HCT116 (cell line): ENCODE measurements at regions not wholly inside any gene's neighbourhood (a gene's known extent, or its start where the extent isn't known, plus 50 kb on each side); places are given as distances from the start of the nearest gene placed in this dataset.

Experiments
- ATAC-seq: fragments of 200-7000 bp; cut with Tn5 transposase; 2 replicates; pipeline ENCODE4 v1.9.1; 2020; ENCODE audit warnings: mild to moderate bottlenecking, moderate library complexity
- BruUV-seq: library from RNA; stranded (reverse); fragments of 400-500 nt; replicated peaks from 2 replicates; lab custom pipeline; 2021; lab: Mats Ljungman, UMichigan
- CTCF ChIA-PET: fragments of 300-600 bp; sonication (Branson Sonifier 250); formaldehyde crosslinking; loops from one replicate; lab custom pipeline; 2021; ENCODE audit warnings: antibody characterized with exemption; lab: Charles Lee
- POLR2A ChIA-PET: fragments of 300-600, 350-600 bp; sonication (Branson Sonifier 250); formaldehyde crosslinking; loops from one replicate; lab custom pipeline; 2021; ENCODE audit warnings: antibody characterized with exemption; lab: Charles Lee
- RAD21 ChIA-PET, 2 experiments: fragments of 300-600 bp; sonication (Branson Sonifier 250); formaldehyde crosslinking; loops; one replicate each; lab custom pipeline; 2023; ENCODE audit warnings: low total read pairs in 2 of 2; ENCODE audit not compliant: uncharacterized antibody in 2 of 2, unreplicated experiment in 2 of 2, low non-redundant PET in 1 of 2; lab: Charles Lee
- DNase-seq: peaks from one replicate; pipeline ENCODE4 v3.0.0-alpha.2; 2010; ENCODE audit warnings: low read depth, low spot score
- H2AFZ ChIP-seq: fragments of 200-600 bp; shearing (Covaris generic), sonication (generic); 2 replicates; pipeline ENCODE4 v1.6.1; 2017; ENCODE audit warnings: low read depth, mixed run types, mixed read lengths, antibody characterized with exemption, low read length; ENCODE audit not compliant: poor library complexity, severe bottlenecking
- H3K27ac ChIP-seq: 2 replicates; pipeline ENCODE4 v1.5.1; 2012; ENCODE audit warnings: low read depth, low read length
- H3K27me3 ChIP-seq: fragments of 200-600 bp; sonication (generic); 2 replicates; pipeline ENCODE4 v1.6.1; 2016; ENCODE audit warnings: mixed run types, low read length, mixed read lengths; ENCODE audit not compliant: insufficient read depth
- H3K36me3 ChIP-seq, 2 experiments: fragments of 200-500 bp in 1 of 2; fragments of 200-600 bp in 1 of 2; sonication (Bioruptor generic) in 1 of 2; sonication (generic) in 1 of 2; 2 replicates each; pipeline versions ENCODE4 v1.5.1 to v1.6.1; 2014 to 2016; ENCODE audit warnings: low read length in 2 of 2, inconsistent platforms in 1 of 2, mixed read lengths in 1 of 2, mixed run types in 1 of 2; ENCODE audit not compliant: insufficient read depth in 2 of 2, control insufficient read depth in 1 of 2
- H3K4me1 ChIP-seq, 2 experiments: fragments of 200-600 bp in 1 of 2; sonication (generic) in 1 of 2; 2 replicates each; pipeline versions ENCODE4 v1.5.1 to v1.6.1; 2012 to 2017; ENCODE audit warnings: low read length in 2 of 2, inconsistent platforms in 1 of 2, mild to moderate bottlenecking in 1 of 2, mixed read lengths in 1 of 2, mixed run types in 1 of 2, moderate library complexity in 1 of 2; ENCODE audit not compliant: insufficient read depth in 2 of 2, control insufficient read depth in 1 of 2
- H3K4me2 ChIP-seq: fragments of 200-600 bp; sonication (generic); 2 replicates; pipeline ENCODE4 v1.6.1; 2017; ENCODE audit warnings: mixed run types, low read length, mixed read lengths
- H3K4me3 ChIP-seq, 2 experiments: fragments of 200-600 bp in 1 of 2; sonication (generic) in 1 of 2; replicated peaks in 1 of 2; 2 replicates each; pipeline ENCODE4 v1.5.1; 2011 to 2016; ENCODE audit warnings: low read length in 2 of 2, control low read depth in 1 of 2, low read depth in 1 of 2, mild to moderate bottlenecking in 1 of 2, mixed read lengths in 1 of 2, mixed run types in 1 of 2
- H3K79me2 ChIP-seq: fragments of 200-600 bp; sonication (generic); 2 replicates; pipeline ENCODE4 v1.6.1; 2017; ENCODE audit warnings: mild to moderate bottlenecking, mixed run types, low read length, moderate library complexity, mixed read lengths; ENCODE audit not compliant: insufficient read depth
- H3K9ac ChIP-seq: fragments of 200-600 bp; sonication (generic); 2 replicates; pipeline ENCODE4 v1.6.1; 2016; ENCODE audit warnings: low read length, mixed read lengths
- H3K9me2 ChIP-seq: fragments of 200-600 bp; sonication (generic), shearing (Covaris generic); 2 replicates; pipeline ENCODE4 v1.6.1; 2017; ENCODE audit warnings: mixed run types, mild to moderate bottlenecking, moderate library complexity; ENCODE audit not compliant: insufficient read depth
- H3K9me3 ChIP-seq, 2 experiments: fragments of 200-500 bp in 1 of 2; fragments of 200-600 bp in 1 of 2; sonication (Bioruptor generic) in 1 of 2; sonication (generic) in 1 of 2; 2 replicates each; pipeline ENCODE4 v1.6.1; 2014 to 2017; ENCODE audit warnings: low read length in 2 of 2, mixed read lengths in 2 of 2, inconsistent platforms in 1 of 2, low read depth in 1 of 2, mild to moderate bottlenecking in 1 of 2, mixed run types in 1 of 2, moderate library complexity in 1 of 2; ENCODE audit not compliant: control insufficient read depth in 1 of 2, insufficient read depth in 1 of 2
- H4K20me1 ChIP-seq: fragments of 200-600 bp; sonication (generic), shearing (Covaris generic); 2 replicates; pipeline ENCODE4 v1.6.1; 2017; ENCODE audit warnings: mixed run types, mild to moderate bottlenecking, moderate library complexity; ENCODE audit not compliant: insufficient read depth
- CBX3 ChIP-seq: IDR thresholded peaks from 2 replicates; pipeline ENCODE4 v1.6.1; 2012; ENCODE audit warnings: low read depth
- CEBPB ChIP-seq: IDR thresholded peaks from 2 replicates; pipeline ENCODE4 v1.6.1; 2012; ENCODE audit warnings: low read depth
- CTCF ChIP-seq, 3 experiments: fragments of 200-600 bp in 1 of 3; sonication (generic) in 1 of 3; IDR thresholded peaks in 2 of 3; conservative IDR thresholded peaks in 1 of 3; 2 replicates each; pipeline ENCODE4 v1.5.1; 2012 to 2017; ENCODE audit warnings: low read depth in 2 of 3, low read length in 2 of 3, antibody characterized with exemption in 1 of 3, borderline replicate concordance in 1 of 3, control low read depth in 1 of 3, mild to moderate bottlenecking in 1 of 3, mixed read lengths in 1 of 3, mixed run types in 1 of 3, moderate library complexity in 1 of 3; ENCODE audit not compliant: insufficient read depth in 1 of 3
- ELF1 ChIP-seq: IDR thresholded peaks from 2 replicates; pipeline ENCODE4 v1.6.1; 2012; ENCODE audit warnings: low read depth, borderline replicate concordance
- EZH2phosphoT487 ChIP-seq: fragments of 200-600 bp; IDR thresholded peaks from 2 replicates; pipeline ENCODE4 v1.6.1; 2018; ENCODE audit warnings: antibody characterized with exemption, borderline replicate concordance
- FOSL1 ChIP-seq: IDR thresholded peaks from 2 replicates; pipeline ENCODE4 v1.6.1; 2012; ENCODE audit warnings: low read depth
- JUND ChIP-seq: IDR thresholded peaks from 2 replicates; pipeline ENCODE4 v1.6.1; 2012
- MAX ChIP-seq: IDR thresholded peaks from 2 replicates; pipeline ENCODE4 v1.6.1; 2012
- POLR2A ChIP-seq: IDR thresholded peaks from 2 replicates; pipeline ENCODE4 v1.7.0; 2011; ENCODE audit warnings: borderline replicate concordance; ENCODE audit not compliant: insufficient read depth, insufficient read length; ENCODE audit errors: extremely low read depth
- SP1 ChIP-seq: IDR thresholded peaks from 2 replicates; pipeline ENCODE4 v1.6.1; 2012; ENCODE audit warnings: low read depth
- TCF7L2 ChIP-seq: IDR thresholded peaks from 2 replicates; pipeline ENCODE4 v1.7.0; 2011; ENCODE audit warnings: borderline replicate concordance, inconsistent platforms; ENCODE audit not compliant: insufficient read depth, insufficient read length; ENCODE audit errors: extremely low read depth
- YY1 ChIP-seq: IDR thresholded peaks from 2 replicates; pipeline ENCODE4 v1.6.1; 2011; ENCODE audit warnings: low read length, low read depth, moderate library complexity, mild to moderate bottlenecking; ENCODE audit not compliant: insufficient replicate concordance; ENCODE audit errors: extremely low read depth
- ZNF274 ChIP-seq: fragments of 200-500 bp; sonication (Bioruptor generic); IDR thresholded peaks from 2 replicates; pipeline ENCODE4 v1.6.1; 2014; ENCODE audit warnings: mild to moderate bottlenecking, low read depth, low read length, inconsistent platforms
- intact Hi-C: fragments of 100-400 bp; cut with micrococcal nuclease; formaldehyde crosslinking; loops from 2 replicates; pipeline ENCODE4 v1.10.0; 2022

- no peak for TF ChIP-seq CTCF (IDR thresholded peaks at IDR 0.05 in 2 of 3, conservative IDR thresholded peaks at IDR 0.05 in 1 of 3; ENCODE audit: borderline replicate concordance in 1 of 3, insufficient read depth in 1 of 3, low read depth in 2 of 3, low read length in 2 of 3)
- TF ChIP-seq YY1, result no peak
- no peak for TF ChIP-seq EZH2phosphoT487
- TF ChIP-seq CEBPB, result no peak
- TF ChIP-seq ELF1, result no peak
- no peak for TF ChIP-seq POLR2A
- no peak for TF ChIP-seq ZNF274
- no peak for TF ChIP-seq SP1
- TF ChIP-seq CBX3, result no peak
- TF ChIP-seq FOSL1, result no peak
- TF ChIP-seq TCF7L2, result no peak
- no peak for TF ChIP-seq JUND
- no peak for TF ChIP-seq MAX
Observed at GRCh38 chr15:96521386-96521785, 190.9 kb downstream of the NR2F2 start (continued).

GRCh38 chr15:96524676-96525417 lies 194.3 kb downstream of the NR2F2 start:
- TF ChIP-seq CTCF (IDR thresholded peaks at IDR 0.05 in 2 of 3, conservative IDR thresholded peaks at IDR 0.05 in 1 of 3; ENCODE audit: borderline replicate concordance in 1 of 3, insufficient read depth in 1 of 3, low read depth in 2 of 3, low read length in 2 of 3) (no peak), MAX (no peak), TCF7L2 (no peak)

More at GRCh38 chr15:96524676-96525417, 194.3 kb downstream of the NR2F2 start:
- Histone ChIP-seq H2AFZ (no peak overlapping the region), H3K4me2 (no peak overlapping the region), H3K36me3 (no peaks in the 10 kb centered on the region; a peak in 1 of 4 replicates), H3K27ac (no peak overlapping the region), H3K79me2 (no peaks in the 10 kb centered on the region), H3K4me3 (no peak overlapping the region), H3K27me3 (peaks cover 33% of the 10 kb centered on the region), H3K4me1 (no peaks in the 10 kb centered on the region), H4K20me1 (no peaks in the 10 kb centered on the region), H3K9me3 (no peaks in the 10 kb centered on the region; a peak in 1 of 4 replicates), H3K9ac (no peak overlapping the region), H3K9me2 (no peaks in the 10 kb centered on the region)
- RAD21 ChIA-PET, result interaction anchor here in 1 of 2 experiments (0.6 kb wide), 1 partner anchor 41 kb away, joined by 3 read pairs; no protein-coding TSS in a partner anchor
- CTCF ChIA-PET, result no interaction called here
- BruUV-seq, result no TSS peak
- ATAC-seq (no peak), DNase-seq (no peak)
- POLR2A ChIA-PET, result no interaction called here
- intact Hi-C loops, result no loop called here
